Fibroblast of skin of back (primary cell): ENCODE measurements at regions not wholly inside any gene's neighbourhood (a gene's known extent, or its start where the extent isn't known, plus 50 kb on each side); places are given as distances from the start of the nearest gene placed in this dataset.
"Not testable (repeated sequence)": the region's sequence is repeated elsewhere in the genome, so short reads cannot be mapped to it uniquely, and the experiment has no call there.

Experiments used
- DNase-seq: peaks from one replicate; pipeline ENCODE4 v3.0.0-alpha.2; 2013

- DNase-seq = not testable (repeated sequence)
These were observed 97.6 kb downstream of the GPX5 start for GRCh38 chr6:28623242-28623641.

GRCh38 chr6:28626386-28626785 lies 100.7 kb downstream of the GPX5 start:
- DNase-seq = not testable (repeated sequence)

- DNase-seq = no peak
These were observed 106.7 kb downstream of the GPX5 start for GRCh38 chr6:28632326-28632851.

- DNase-seq = no peak
These were observed 107.9 kb downstream of the GPX5 start for GRCh38 chr6:28633445-28634215.

- no peak for DNase-seq
These were observed 108.7 kb downstream of the GPX5 start for GRCh38 chr6:28634411-28634760.

- DNase-seq = peak; percentile 22
These were observed 109.3 kb downstream of the GPX5 start for GRCh38 chr6:28634761-28635546.

GRCh38 chr6:28635547-28636158 lies 110.0 kb downstream of the GPX5 start:
- DNase-seq = no peak

- DNase-seq = no peak
These were observed 113.2 kb downstream of the GPX5 start for GRCh38 chr6:28638787-28639430.

- not testable (repeated sequence) for DNase-seq
These were observed 114.0 kb downstream of the GPX5 start for GRCh38 chr6:28639445-28640290.

- DNase-seq = peak; percentile 78
These were observed 117.5 kb downstream of the GPX5 start for GRCh38 chr6:28643017-28643740.

GRCh38 chr6:28646650-28647049 lies 121.0 kb downstream of the GPX5 start:
- DNase-seq = no peak

- DNase-seq = peak; percentile 80
These were observed 122.6 kb downstream of the GPX5 start for GRCh38 chr6:28648035-28648877.

GRCh38 chr6:28648878-28649375 lies 123.2 kb downstream of the GPX5 start:
- DNase-seq = peak; percentile 20

GRCh38 chr6:28651161-28651560 lies 125.5 kb downstream of the GPX5 start:
- DNase-seq = peak; percentile 21

GRCh38 chr6:28653876-28654275 lies 128.2 kb downstream of the GPX5 start:
- no peak for DNase-seq

GRCh38 chr6:28655164-28655563 lies 129.5 kb downstream of the GPX5 start:
- DNase-seq = no peak

GRCh38 chr6:28656715-28657114 lies 131.0 kb downstream of the GPX5 start:
- DNase-seq = no peak

- no peak for DNase-seq
These were observed 131.7 kb downstream of the GPX5 start for GRCh38 chr6:28657381-28657768.

GRCh38 chr6:28657769-28658465 lies 132.2 kb downstream of the GPX5 start:
- peak; percentile 53 for DNase-seq
